ENCODE measurements at regions not wholly inside any gene's neighbourhood (a gene's known extent, or its start where the extent isn't known, plus 50 kb on each side); places are given as distances from the start of the nearest gene placed in this dataset.

DNA sequence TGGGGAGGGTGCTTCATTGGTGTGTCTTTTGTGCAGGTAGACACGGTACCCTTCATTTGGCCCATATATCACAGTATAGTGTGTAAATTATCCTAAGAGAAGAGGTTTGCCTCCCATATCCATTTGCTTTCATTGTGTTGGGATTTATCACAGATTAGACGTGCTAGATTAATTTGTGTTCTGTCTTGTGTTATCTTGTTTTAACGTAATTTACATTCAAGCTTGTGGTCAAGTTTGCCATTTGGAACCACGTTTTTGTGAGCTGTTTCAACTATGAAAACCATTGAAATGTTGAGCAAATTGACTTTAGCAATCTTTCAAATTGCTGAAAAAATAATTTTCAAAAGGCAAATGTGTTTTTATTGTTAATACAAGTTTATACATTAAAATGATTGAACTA lies 1826.5 kb downstream of the SLITRK5 start:
- peaks cover 4% of the 10 kb centered on the region; the same call in 1 of the 2 replicates for H3K4me1 Mint-ChIP-seq
- no peak overlapping the region for H3K4me3 Mint-ChIP-seq
- TF ChIP-seq NFATC4 (CRISPR knock-in tag; IDR thresholded peaks at IDR 0.05) = no peak
- TF ChIP-seq, protein P1, sequence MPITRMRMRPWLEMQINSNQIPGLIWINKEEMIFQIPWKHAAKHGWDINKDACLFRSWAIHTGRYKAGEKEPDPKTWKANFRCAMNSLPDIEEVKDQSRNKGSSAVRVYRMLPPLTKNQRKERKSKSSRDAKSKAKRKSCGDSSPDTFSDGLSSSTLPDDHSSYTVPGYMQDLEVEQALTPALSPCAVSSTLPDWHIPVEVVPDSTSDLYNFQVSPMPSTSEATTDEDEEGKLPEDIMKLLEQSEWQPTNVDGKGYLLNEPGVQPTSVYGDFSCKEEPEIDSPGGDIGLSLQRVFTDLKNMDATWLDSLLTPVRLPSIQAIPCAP (CRISPR knock-in tag; IDR thresholded peaks at IDR 0.05) = no peak
- POLR2A ChIA-PET = no interaction called here
- CTCF ChIA-PET = no interaction called here
- no peaks in the 10 kb centered on the region; the same call in 1 of the 2 replicates for H3K27me3 Mint-ChIP-seq (ENCODE audit: low read depth)
- DNase-seq (ENCODE audit: low spot score) = no peak
- no peak for ATAC-seq
- H3K36me3 Mint-ChIP-seq = peaks cover 7% of the 10 kb centered on the region
- H3K9me3 Mint-ChIP-seq = peaks cover 9% of the 10 kb centered on the region
- no peak overlapping the region for H3K27ac Mint-ChIP-seq

DNA sequence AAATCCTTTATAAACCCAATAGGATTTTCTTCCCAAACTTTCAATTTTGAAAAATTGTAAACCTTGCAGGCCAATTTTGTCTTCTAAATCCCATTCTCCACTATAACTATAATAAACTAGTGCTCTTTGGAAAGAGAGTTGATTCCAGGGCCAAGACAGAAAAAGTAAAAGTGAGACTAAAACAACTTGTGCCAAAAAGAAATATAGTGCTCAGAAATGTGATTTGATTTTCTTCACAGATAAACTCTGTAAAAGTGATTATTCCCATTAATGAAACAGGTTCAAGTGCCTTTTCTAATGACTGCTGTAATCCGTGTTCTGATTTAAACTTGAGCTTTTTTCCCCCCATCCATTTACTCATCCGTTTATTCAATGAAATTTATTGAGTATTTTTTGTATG lies 1831.1 kb downstream of the SLITRK5 start:
- Mint-ChIP-seq H3K27ac (no peak overlapping the region), H3K4me3 (no peak overlapping the region), H3K4me1 (no peaks in the 10 kb centered on the region), H3K27me3 (ENCODE audit: low read depth) (no peaks in the 10 kb centered on the region; the same call in 1 of the 2 replicates), H3K9me3 (no peaks in the 10 kb centered on the region), H3K36me3 (no peaks in the 10 kb centered on the region)
- POLR2A ChIA-PET = no interaction called here
- CTCF ChIA-PET = no interaction called here
- DNase-seq (ENCODE audit: low spot score) = no peak
- ATAC-seq = no peak
- TF ChIP-seq, protein P2, sequence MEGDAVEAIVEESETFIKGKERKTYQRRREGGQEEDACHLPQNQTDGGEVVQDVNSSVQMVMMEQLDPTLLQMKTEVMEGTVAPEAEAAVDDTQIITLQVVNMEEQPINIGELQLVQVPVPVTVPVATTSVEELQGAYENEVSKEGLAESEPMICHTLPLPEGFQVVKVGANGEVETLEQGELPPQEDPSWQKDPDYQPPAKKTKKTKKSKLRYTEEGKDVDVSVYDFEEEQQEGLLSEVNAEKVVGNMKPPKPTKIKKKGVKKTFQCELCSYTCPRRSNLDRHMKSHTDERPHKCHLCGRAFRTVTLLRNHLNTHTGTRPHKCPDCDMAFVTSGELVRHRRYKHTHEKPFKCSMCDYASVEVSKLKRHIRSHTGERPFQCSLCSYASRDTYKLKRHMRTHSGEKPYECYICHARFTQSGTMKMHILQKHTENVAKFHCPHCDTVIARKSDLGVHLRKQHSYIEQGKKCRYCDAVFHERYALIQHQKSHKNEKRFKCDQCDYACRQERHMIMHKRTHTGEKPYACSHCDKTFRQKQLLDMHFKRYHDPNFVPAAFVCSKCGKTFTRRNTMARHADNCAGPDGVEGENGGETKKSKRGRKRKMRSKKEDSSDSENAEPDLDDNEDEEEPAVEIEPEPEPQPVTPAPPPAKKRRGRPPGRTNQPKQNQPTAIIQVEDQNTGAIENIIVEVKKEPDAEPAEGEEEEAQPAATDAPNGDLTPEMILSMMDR (IDR thresholded peaks at IDR 0.05) = no peak
- TF ChIP-seq MXD4 (CRISPR knock-in tag; IDR thresholded peaks at IDR 0.05; ENCODE audit: borderline replicate concordance) (no peak), EMX1 (CRISPR knock-in tag; IDR thresholded peaks at IDR 0.05) (no peak)

DNA sequence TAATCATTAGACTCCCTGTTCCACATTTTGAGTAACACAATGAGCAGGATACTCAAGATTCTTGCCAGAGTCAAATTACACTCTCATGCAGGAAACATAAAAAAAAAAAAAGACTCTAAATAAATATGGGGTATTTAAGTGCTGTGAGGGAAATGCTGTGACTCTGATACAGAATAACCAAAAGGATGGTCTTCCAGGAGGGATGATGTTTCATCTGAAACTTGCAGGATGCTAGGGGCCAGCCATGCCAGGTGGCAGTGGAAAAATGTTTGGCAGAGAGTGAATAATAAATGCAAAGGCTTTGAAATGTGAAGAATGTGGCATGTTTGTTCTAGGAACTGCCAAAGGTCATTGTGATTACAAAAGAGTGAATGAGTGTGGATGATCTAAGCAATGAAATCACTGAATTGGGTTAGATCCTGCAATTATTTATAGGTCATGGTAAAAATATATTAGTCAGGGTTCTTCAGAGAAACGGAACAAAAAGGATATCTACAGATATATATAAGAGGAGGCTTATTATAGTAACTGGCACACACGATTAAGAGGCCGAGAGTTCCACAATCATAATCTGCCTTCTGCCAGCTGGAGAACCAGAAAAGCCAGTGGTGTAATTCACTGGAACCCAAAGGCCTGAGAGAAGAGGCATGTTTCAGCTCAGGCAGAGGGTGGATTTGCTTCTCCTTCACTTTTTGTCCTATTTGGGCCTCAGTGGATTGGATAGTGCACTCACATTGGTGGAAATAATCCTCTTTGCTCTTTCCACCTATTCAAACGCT lies 1832.8 kb upstream of the MIR17HG start:
- ChIA-PET POLR2A (no interaction called here), CTCF (no interaction called here)
- Mint-ChIP-seq H3K4me3 (peak overlapping the region; percentile 18), H3K9me3 (peaks cover 23% of the 10 kb centered on the region), H3K27me3 (ENCODE audit: low read depth) (no peaks in the 10 kb centered on the region), H3K36me3 (peaks cover 25% of the 10 kb centered on the region), H3K27ac (peak overlapping the region; percentile 89), H3K4me1 (peaks cover 59% of the 10 kb centered on the region)
- TF ChIP-seq, protein P3, sequence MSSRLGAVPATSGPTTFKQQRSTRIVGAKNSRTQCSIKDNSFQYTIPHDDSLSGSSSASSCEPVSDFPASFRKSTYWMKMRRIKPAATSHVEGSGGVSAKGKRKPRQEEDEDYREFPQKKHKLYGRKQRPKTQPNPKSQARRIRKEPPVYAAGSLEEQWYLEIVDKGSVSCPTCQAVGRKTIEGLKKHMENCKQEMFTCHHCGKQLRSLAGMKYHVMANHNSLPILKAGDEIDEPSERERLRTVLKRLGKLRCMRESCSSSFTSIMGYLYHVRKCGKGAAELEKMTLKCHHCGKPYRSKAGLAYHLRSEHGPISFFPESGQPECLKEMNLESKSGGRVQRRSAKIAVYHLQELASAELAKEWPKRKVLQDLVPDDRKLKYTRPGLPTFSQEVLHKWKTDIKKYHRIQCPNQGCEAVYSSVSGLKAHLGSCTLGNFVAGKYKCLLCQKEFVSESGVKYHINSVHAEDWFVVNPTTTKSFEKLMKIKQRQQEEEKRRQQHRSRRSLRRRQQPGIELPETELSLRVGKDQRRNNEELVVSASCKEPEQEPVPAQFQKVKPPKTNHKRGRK (CRISPR knock-in tag; IDR thresholded peaks at IDR 0.05; ENCODE audit: borderline replicate concordance) = no peak
- TF ChIP-seq TEAD1 (CRISPR knock-in tag; IDR thresholded peaks at IDR 0.05) = 0 out of 2 replicates have a peak, but pooled peaks have one; percentile 33
- ATAC-seq (peak; percentile 64), DNase-seq (ENCODE audit: low spot score) (peak; percentile 20)

DNA sequence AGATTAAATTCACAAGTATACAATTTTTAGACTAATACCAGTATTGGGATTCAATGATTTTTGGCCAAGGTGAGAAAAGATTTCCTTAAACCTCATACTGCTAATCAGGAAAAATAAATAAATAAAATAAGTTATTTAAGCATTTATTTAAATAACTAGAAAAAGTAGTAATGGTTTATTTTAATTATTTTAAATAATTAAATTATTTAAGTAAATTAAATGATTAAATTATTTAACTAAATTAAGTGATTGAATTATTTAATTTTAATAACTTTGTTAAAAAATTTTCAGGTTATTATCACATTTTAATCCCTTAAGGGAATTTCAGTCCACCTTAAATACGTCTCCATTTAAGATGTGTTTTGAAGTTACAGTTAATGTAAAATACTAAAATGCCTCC lies 1831.5 kb upstream of the MIR17HG start:
- ATAC-seq = no peak

More for the DNA sequence above, 1831.5 kb upstream of the MIR17HG start:
- ChIA-PET CTCF (no interaction called here), POLR2A (no interaction called here)
- Mint-ChIP-seq H3K9me3 (peaks cover 21% of the 10 kb centered on the region), H3K27ac (no peak overlapping the region), H3K27me3 (ENCODE audit: low read depth) (no peaks in the 10 kb centered on the region), H3K36me3 (peaks cover 21% of the 10 kb centered on the region), H3K4me1 (peaks cover 63% of the 10 kb centered on the region), H3K4me3 (no peak overlapping the region)
- TF ChIP-seq, protein P4, sequence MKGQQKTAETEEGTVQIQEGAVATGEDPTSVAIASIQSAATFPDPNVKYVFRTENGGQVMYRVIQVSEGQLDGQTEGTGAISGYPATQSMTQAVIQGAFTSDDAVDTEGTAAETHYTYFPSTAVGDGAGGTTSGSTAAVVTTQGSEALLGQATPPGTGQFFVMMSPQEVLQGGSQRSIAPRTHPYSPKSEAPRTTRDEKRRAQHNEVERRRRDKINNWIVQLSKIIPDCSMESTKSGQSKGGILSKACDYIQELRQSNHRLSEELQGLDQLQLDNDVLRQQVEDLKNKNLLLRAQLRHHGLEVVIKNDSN (CRISPR knock-in tag; IDR thresholded peaks at IDR 0.05) = no peak
- peak; percentile 93 for TF ChIP-seq HMGA2 (CRISPR knock-in tag; IDR thresholded peaks at IDR 0.05)
- TF ChIP-seq, protein P5, sequence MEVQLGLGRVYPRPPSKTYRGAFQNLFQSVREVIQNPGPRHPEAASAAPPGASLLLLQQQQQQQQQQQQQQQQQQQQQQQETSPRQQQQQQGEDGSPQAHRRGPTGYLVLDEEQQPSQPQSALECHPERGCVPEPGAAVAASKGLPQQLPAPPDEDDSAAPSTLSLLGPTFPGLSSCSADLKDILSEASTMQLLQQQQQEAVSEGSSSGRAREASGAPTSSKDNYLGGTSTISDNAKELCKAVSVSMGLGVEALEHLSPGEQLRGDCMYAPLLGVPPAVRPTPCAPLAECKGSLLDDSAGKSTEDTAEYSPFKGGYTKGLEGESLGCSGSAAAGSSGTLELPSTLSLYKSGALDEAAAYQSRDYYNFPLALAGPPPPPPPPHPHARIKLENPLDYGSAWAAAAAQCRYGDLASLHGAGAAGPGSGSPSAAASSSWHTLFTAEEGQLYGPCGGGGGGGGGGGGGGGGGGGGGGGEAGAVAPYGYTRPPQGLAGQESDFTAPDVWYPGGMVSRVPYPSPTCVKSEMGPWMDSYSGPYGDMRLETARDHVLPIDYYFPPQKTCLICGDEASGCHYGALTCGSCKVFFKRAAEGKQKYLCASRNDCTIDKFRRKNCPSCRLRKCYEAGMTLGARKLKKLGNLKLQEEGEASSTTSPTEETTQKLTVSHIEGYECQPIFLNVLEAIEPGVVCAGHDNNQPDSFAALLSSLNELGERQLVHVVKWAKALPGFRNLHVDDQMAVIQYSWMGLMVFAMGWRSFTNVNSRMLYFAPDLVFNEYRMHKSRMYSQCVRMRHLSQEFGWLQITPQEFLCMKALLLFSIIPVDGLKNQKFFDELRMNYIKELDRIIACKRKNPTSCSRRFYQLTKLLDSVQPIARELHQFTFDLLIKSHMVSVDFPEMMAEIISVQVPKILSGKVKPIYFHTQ (CRISPR knock-in tag; IDR thresholded peaks at IDR 0.05) = no peak
- TF ChIP-seq, protein P6, sequence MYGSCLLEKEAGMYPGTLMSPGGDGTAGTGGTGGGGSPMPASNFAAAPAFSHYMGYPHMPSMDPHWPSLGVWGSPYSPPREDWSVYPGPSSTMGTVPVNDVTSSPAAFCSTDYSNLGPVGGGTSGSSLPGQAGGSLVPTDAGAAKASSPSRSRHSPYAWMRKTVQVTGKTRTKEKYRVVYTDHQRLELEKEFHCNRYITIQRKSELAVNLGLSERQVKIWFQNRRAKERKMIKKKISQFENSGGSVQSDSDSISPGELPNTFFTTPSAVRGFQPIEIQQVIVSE (CRISPR knock-in tag; IDR thresholded peaks at IDR 0.05; ENCODE audit: borderline replicate concordance) = no peak
- no peak for TF ChIP-seq CREM (CRISPR knock-in tag; IDR thresholded peaks at IDR 0.05)
- TF ChIP-seq, protein P7, sequence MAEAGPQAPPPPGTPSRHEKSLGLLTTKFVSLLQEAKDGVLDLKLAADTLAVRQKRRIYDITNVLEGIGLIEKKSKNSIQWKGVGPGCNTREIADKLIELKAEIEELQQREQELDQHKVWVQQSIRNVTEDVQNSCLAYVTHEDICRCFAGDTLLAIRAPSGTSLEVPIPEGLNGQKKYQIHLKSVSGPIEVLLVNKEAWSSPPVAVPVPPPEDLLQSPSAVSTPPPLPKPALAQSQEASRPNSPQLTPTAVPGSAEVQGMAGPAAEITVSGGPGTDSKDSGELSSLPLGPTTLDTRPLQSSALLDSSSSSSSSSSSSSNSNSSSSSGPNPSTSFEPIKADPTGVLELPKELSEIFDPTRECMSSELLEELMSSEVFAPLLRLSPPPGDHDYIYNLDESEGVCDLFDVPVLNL (CRISPR knock-in tag; IDR thresholded peaks at IDR 0.05; ENCODE audit: borderline replicate concordance, low read depth) = no peak
- no peak for DNase-seq (ENCODE audit: low spot score)
